ENCODE measurements at regions not wholly inside any gene's neighbourhood (a gene's known extent, or its start where the extent isn't known, plus 50 kb on each side); places are given as distances from the start of the nearest gene placed in this dataset.

DNA sequence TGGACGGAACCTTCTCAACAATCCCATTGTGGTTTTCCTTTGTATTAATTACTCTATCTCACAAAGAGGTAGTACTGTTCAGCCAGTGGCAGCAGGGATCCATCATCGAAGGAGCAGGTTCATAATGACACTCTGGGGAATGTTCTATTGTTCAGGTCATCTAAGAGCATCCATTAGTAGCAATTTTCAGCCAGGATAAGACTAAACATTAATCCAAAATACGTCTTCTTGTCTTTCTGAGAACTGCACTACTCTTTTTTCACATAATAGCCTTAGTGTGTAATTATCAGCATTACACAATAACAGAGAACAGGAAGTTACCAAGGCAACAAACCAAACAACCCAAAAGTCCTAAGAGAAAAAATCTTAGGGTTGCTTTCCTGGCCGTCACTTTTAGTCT is 259.5 kb upstream of the VWC2 start:
- Histone ChIP-seq H3F3A (ENCODE audit: insufficient read depth, low read length) (no peaks in the 10 kb centered on the region), H3K79me2 (ENCODE audit: insufficient read depth, low read length) (no peaks in the 10 kb centered on the region), H3K36me3 (ENCODE audit: insufficient read depth, low read length) (no peaks in the 10 kb centered on the region), H3K27ac (ENCODE audit: low read depth, low read length, poor library complexity, severe bottlenecking) (no peak overlapping the region), H3K4me3 (ENCODE audit: low read depth, low read length, poor library complexity, severe bottlenecking) (no peak overlapping the region), H2AFZ (ENCODE audit: low read length) (no peak overlapping the region), H4K20me1 (ENCODE audit: insufficient read depth, low read length) (no peaks in the 10 kb centered on the region), H3K4me2 (ENCODE audit: low read length) (no peak overlapping the region), H3K9me2 (ENCODE audit: low read depth, low read length) (no peaks in the 10 kb centered on the region), H3K9me3 (ENCODE audit: low read length) (no peaks in the 10 kb centered on the region), H3K27me3 (ENCODE audit: insufficient read depth, low read length) (no peaks in the 10 kb centered on the region), H3K4me1 (ENCODE audit: insufficient read depth, low read length, severe bottlenecking) (no peaks in the 10 kb centered on the region), H3K9ac (ENCODE audit: low read length) (no peak overlapping the region)
- TF ChIP-seq EZH2 (IDR thresholded peaks at IDR 0.05; ENCODE audit: borderline replicate concordance, low read length) = no peak
- TF ChIP-seq, protein P1, sequence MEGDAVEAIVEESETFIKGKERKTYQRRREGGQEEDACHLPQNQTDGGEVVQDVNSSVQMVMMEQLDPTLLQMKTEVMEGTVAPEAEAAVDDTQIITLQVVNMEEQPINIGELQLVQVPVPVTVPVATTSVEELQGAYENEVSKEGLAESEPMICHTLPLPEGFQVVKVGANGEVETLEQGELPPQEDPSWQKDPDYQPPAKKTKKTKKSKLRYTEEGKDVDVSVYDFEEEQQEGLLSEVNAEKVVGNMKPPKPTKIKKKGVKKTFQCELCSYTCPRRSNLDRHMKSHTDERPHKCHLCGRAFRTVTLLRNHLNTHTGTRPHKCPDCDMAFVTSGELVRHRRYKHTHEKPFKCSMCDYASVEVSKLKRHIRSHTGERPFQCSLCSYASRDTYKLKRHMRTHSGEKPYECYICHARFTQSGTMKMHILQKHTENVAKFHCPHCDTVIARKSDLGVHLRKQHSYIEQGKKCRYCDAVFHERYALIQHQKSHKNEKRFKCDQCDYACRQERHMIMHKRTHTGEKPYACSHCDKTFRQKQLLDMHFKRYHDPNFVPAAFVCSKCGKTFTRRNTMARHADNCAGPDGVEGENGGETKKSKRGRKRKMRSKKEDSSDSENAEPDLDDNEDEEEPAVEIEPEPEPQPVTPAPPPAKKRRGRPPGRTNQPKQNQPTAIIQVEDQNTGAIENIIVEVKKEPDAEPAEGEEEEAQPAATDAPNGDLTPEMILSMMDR (IDR thresholded peaks at IDR 0.05; ENCODE audit: low read length) = no peak

DNA sequence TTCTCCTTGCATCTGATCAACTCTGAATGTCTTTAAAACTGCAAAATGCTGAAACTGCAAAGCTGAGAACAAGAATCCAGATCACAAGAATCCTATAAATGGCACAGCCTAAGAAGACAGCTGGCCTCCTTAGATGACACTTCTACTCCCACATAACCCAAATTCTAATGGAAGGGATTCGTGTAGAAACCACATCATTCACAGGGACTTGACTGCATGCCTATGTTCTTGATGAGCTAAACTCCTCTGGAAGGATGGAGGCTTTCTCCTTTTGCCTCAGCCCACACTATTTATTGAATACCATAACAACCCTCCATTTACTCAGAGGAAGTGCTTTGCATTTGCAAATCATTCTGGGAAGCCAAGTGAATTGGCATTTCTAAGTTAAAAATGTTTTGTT is 252.5 kb upstream of the VWC2 start:
- no peak overlapping the region for H3K4me3 ChIP-seq (ENCODE audit: low read depth, low read length, poor library complexity, severe bottlenecking)
- H3K4me1 ChIP-seq (ENCODE audit: insufficient read depth, low read length, severe bottlenecking) = peaks cover 15% of the 10 kb centered on the region
- H3K79me2 ChIP-seq (ENCODE audit: insufficient read depth, low read length) = no peaks in the 10 kb centered on the region
- no peak overlapping the region for H3K4me2 ChIP-seq (ENCODE audit: low read length)
- no peaks in the 10 kb centered on the region for H3K36me3 ChIP-seq (ENCODE audit: insufficient read depth, low read length)
- H3K27me3 ChIP-seq (ENCODE audit: insufficient read depth, low read length) = no peaks in the 10 kb centered on the region
- H3K9me2 ChIP-seq (ENCODE audit: low read depth, low read length) = no peaks in the 10 kb centered on the region
- H3K27ac ChIP-seq (ENCODE audit: low read depth, low read length, poor library complexity, severe bottlenecking) = no peak overlapping the region
- no peak for TF ChIP-seq EZH2 (IDR thresholded peaks at IDR 0.05; ENCODE audit: borderline replicate concordance, low read length)
- TF ChIP-seq, protein P1 (IDR thresholded peaks at IDR 0.05; ENCODE audit: low read length) = no peak
- H3F3A ChIP-seq (ENCODE audit: insufficient read depth, low read length) = no peaks in the 10 kb centered on the region
- H2AFZ ChIP-seq (ENCODE audit: low read length) = no peak overlapping the region
- H3K9me3 ChIP-seq (ENCODE audit: low read length) = no peaks in the 10 kb centered on the region
- no peak overlapping the region for H3K9ac ChIP-seq (ENCODE audit: low read length)
- H4K20me1 ChIP-seq (ENCODE audit: insufficient read depth, low read length) = no peaks in the 10 kb centered on the region

DNA sequence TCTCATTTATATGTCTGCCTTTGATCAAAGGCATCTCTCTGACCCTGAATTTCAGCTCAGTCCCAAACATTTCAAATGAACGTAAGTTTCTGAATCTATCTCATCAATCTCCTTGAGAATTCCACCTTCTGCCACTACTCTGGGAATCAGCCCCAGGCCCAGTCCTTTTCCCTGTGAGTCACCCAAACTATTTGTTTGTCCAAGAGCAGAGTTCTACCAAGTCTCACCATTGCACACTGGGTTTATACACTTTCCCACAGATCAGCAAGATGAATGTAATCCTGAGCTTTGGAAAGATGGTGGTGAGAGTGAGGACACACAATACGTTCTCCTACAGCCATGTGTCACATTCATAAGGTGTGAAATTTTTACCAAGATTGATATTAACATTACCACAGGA is 251.3 kb upstream of the VWC2 start:
- no peaks in the 10 kb centered on the region for H3K27me3 ChIP-seq (ENCODE audit: insufficient read depth, low read length)
- no peak overlapping the region for H2AFZ ChIP-seq (ENCODE audit: low read length)
- H3K4me1 ChIP-seq (ENCODE audit: insufficient read depth, low read length, severe bottlenecking) = peaks cover 15% of the 10 kb centered on the region
- H3K4me3 ChIP-seq (ENCODE audit: low read depth, low read length, poor library complexity, severe bottlenecking) = no peak overlapping the region
- H3K9ac ChIP-seq (ENCODE audit: low read length) = no peak overlapping the region
- no peak overlapping the region for H3K27ac ChIP-seq (ENCODE audit: low read depth, low read length, poor library complexity, severe bottlenecking)
- no peaks in the 10 kb centered on the region for H3K36me3 ChIP-seq (ENCODE audit: insufficient read depth, low read length)
- H3K9me3 ChIP-seq (ENCODE audit: low read length) = no peaks in the 10 kb centered on the region
- no peaks in the 10 kb centered on the region for H4K20me1 ChIP-seq (ENCODE audit: insufficient read depth, low read length)
- TF ChIP-seq, protein P1 (IDR thresholded peaks at IDR 0.05; ENCODE audit: low read length) = no peak
- TF ChIP-seq EZH2 (IDR thresholded peaks at IDR 0.05; ENCODE audit: borderline replicate concordance, low read length) = no peak
- no peak overlapping the region for H3K4me2 ChIP-seq (ENCODE audit: low read length)
- no peaks in the 10 kb centered on the region for H3F3A ChIP-seq (ENCODE audit: insufficient read depth, low read length)
- H3K79me2 ChIP-seq (ENCODE audit: insufficient read depth, low read length) = no peaks in the 10 kb centered on the region
- H3K9me2 ChIP-seq (ENCODE audit: low read depth, low read length) = no peaks in the 10 kb centered on the region

Measured in OCI-LY1 (cell line).